Psoas muscle (tissue), 7 donors: ENCODE measurements at regions not wholly inside any gene's neighbourhood (a gene's known extent, or its start where the extent isn't known, plus 50 kb on each side); places are given as distances from the start of the nearest gene placed in this dataset.

Experiments
- ATAC-seq, 4 donors: fragments of 200-7000 bp; cut with Tn5 transposase; one replicate each; pipeline ENCODE4 v1.9.1; 2020; ENCODE audit warnings: moderate library complexity in 3 of 4, mild to moderate bottlenecking in 2 of 4
- DNase-seq, 2 donors: peaks; one replicate each; pipeline ENCODE4 v3.0.0-alpha.2; 2020
- H3K27ac ChIP-seq: fragments of 200-600 bp; one replicate; pipeline ENCODE4 v1.8.0; 2022
- H3K27me3 ChIP-seq, 3 donors: fragments of 200-600 bp in 1 of 3; one replicate each; pipeline versions ENCODE4 v1.6.1 to v1.8.0; 2013 to 2022; ENCODE audit warnings: low read length in 2 of 3, mild to moderate bottlenecking in 2 of 3, moderate library complexity in 1 of 3; ENCODE audit not compliant: insufficient read depth in 3 of 3
- H3K36me3 ChIP-seq, 2 donors: fragments of 200-600 bp in 1 of 2; one replicate each; pipeline versions ENCODE4 v1.6.1 to v1.8.0; 2013 to 2022; ENCODE audit warnings: low read depth in 1 of 2, mild to moderate bottlenecking in 1 of 2, moderate library complexity in 1 of 2; ENCODE audit not compliant: insufficient read depth in 1 of 2
- H3K4me1 ChIP-seq: fragments of 200-600 bp; one replicate; pipeline ENCODE4 v1.8.0; 2022
- H3K4me3 ChIP-seq: fragments of 200-600 bp; one replicate; pipeline ENCODE4 v1.8.0; 2022; ENCODE audit warnings: mild to moderate bottlenecking
- H3K9me3 ChIP-seq: fragments of 200-600 bp; one replicate; pipeline ENCODE4 v1.8.0; 2022
- WGBS, 3 donors: extraction: QIAGEN DNeasy Blood & Tissue Kit; methylation state at CpG; one replicate each; pipeline versions ENCODE4 v1.1.6 to v1.1.7; 2013; 5-methylcytosine and 5-hydroxymethylcytosine counted together
- intact Hi-C, 2 donors: fragments of 100-400 bp; cut with DNase I; formaldehyde crosslinking; loops; one replicate each; pipeline versions ENCODE4 v1.11.0 to v1.14.2; 2022
- TF ChIP-seq, protein P1 (sequence below): fragments of 200-600 bp; IDR thresholded peaks from one replicate; pipeline ENCODE4 v1.8.0; 2022; ENCODE audit warnings: antibody characterized with exemption
- donor health status: healthy with polysubstance abuse.
- donor health status: DM: no; HTN: no; CAD: no; lungs with moderate emphysema.
- donor health status: Bipolar disorder and iron deficiency.
- donor health status: healthy.
- donor health status: DM: yes; HTN: yes; CAD: no.
- donor health status: DM: no; HTN: no; CAD: no.
- donor health status: DM: yes; HTN: yes; CAD: no.

DNA sequence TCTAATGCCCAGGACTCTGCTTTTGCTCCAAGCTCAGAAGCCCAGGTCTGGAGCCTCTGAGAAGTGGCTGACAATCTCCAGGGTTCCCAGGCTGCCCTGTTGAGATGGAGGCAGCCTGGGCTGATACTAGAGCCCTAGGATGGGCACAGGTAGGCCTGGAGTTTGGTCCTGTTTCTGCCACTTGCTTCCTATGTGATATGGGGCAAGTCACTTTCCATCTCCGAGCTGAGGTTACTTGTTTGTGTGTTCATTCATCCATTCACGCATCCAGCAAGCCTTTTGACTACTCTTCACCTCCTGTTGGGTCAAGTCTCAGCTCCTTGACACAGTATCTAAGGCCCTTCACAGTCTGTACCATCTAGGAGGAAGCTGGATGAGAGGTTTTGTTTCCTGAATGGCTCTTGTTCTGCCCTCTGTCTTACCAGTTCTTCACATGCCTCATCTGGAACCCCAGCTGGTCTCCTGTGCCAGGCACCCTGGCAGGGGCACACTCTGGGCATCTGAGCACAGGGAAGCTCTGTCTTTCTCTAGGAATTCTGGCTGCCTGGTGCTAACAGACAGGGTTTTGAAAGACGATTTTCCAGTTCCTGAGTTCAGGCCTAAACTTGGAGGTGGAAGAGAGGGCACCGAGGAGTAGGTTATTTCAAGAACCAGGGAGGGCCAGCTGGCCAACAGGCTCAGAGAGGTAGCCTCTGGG lies 53.2 kb upstream of the AMPD3 start:
- WGBS, 3 donors = 55 to 71% (median 61%) methylated on average over 4 of the region's 4 CpGs
- no peaks in the 10 kb centered on the region for H3K27me3 ChIP-seq
- TF ChIP-seq, protein P1, sequence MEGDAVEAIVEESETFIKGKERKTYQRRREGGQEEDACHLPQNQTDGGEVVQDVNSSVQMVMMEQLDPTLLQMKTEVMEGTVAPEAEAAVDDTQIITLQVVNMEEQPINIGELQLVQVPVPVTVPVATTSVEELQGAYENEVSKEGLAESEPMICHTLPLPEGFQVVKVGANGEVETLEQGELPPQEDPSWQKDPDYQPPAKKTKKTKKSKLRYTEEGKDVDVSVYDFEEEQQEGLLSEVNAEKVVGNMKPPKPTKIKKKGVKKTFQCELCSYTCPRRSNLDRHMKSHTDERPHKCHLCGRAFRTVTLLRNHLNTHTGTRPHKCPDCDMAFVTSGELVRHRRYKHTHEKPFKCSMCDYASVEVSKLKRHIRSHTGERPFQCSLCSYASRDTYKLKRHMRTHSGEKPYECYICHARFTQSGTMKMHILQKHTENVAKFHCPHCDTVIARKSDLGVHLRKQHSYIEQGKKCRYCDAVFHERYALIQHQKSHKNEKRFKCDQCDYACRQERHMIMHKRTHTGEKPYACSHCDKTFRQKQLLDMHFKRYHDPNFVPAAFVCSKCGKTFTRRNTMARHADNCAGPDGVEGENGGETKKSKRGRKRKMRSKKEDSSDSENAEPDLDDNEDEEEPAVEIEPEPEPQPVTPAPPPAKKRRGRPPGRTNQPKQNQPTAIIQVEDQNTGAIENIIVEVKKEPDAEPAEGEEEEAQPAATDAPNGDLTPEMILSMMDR = no peak
- no peak overlapping the region for H3K4me3 ChIP-seq
- H3K27ac ChIP-seq = no peak overlapping the region
- intact Hi-C loops = no loop called here
- DNase-seq = no peak
- no peaks in the 10 kb centered on the region for H3K9me3 ChIP-seq
- no peak for ATAC-seq
- peaks cover 7% of the 10 kb centered on the region for H3K4me1 ChIP-seq
- H3K36me3 ChIP-seq = no peaks in the 10 kb centered on the region
